ENCODE measurements at regions not wholly inside any gene's neighbourhood (a gene's known extent, or its start where the extent isn't known, plus 50 kb on each side); places are given as distances from the start of the nearest gene placed in this dataset.

GRCh38 chr15:79617071-79617470 is 184.9 kb downstream of the MINAR1 start:
- TF ChIP-seq POLR2A (IDR thresholded peaks at IDR 0.05; ENCODE audit: low read length) (no peak), GATA1 (IDR thresholded peaks at IDR 0.05; ENCODE audit: low read depth, low read length) (no peak)
